Spleen (tissue), 11 donors: ENCODE measurements at regions not wholly inside any gene's neighbourhood (a gene's known extent, or its start where the extent isn't known, plus 50 kb on each side); places are given as distances from the start of the nearest gene placed in this dataset.

Source experiments
- DNase-seq: peaks from one replicate; pipeline ENCODE4 v3.0.0-alpha.2; 2020
- H3K27ac ChIP-seq, 8 donors: fragments of 200-600 bp; sonication (generic) in 7 of 8; 1 replicate in 4 of 8; 2 replicates in 4 of 8; pipeline versions ENCODE4 v1.5.0 to v1.8.0; 2016 to 2021; ENCODE audit warnings: inconsistent platforms in 4 of 8, mild to moderate bottlenecking in 4 of 8, moderate library complexity in 1 of 8
- H3K27me3 ChIP-seq, 7 donors: fragments of 200-600 bp; sonication (generic) in 6 of 7; replicated peaks in 1 of 7; 1 replicate in 4 of 7; 2 replicates in 3 of 7; pipeline versions ENCODE4 v1.5.0 to v1.8.0; 2016 to 2021; ENCODE audit warnings: inconsistent platforms in 3 of 7, mild to moderate bottlenecking in 1 of 7
- H3K36me3 ChIP-seq, 6 donors: fragments of 200-600 bp; sonication (generic) in 5 of 6; 1 replicate in 4 of 6; 2 replicates in 2 of 6; pipeline versions ENCODE4 v1.5.0 to v1.8.0; 2016 to 2021; ENCODE audit warnings: inconsistent platforms in 2 of 6
- H3K4me1 ChIP-seq, 6 donors: fragments of 200-600 bp; sonication (generic) in 5 of 6; 1 replicate in 3 of 6; 2 replicates in 3 of 6; pipeline versions ENCODE4 v1.5.0 to v1.8.0; 2016 to 2021; ENCODE audit warnings: inconsistent platforms in 3 of 6
- H3K4me3 ChIP-seq, 8 donors: fragments of 200-600 bp; sonication (generic) in 7 of 8; 1 replicate in 4 of 8; 2 replicates in 4 of 8; pipeline versions ENCODE4 v1.5.0 to v1.8.0; 2016 to 2021; ENCODE audit warnings: inconsistent platforms in 4 of 8, mild to moderate bottlenecking in 4 of 8, moderate library complexity in 2 of 8
- H3K9me3 ChIP-seq, 8 donors: fragments of 200-600 bp; sonication (generic) in 7 of 8; 1 replicate in 4 of 8; 2 replicates in 4 of 8; pipeline versions ENCODE4 v1.5.0 to v1.8.0; 2016 to 2021; ENCODE audit warnings: inconsistent platforms in 4 of 8
- POLR2A ChIP-seq, 3 donors: fragments of 450-650 bp; IDR thresholded peaks; one replicate each; pipeline ENCODE4 v1.5.1; 2017; ENCODE audit warnings: antibody characterized with exemption in 3 of 3, mild to moderate bottlenecking in 1 of 3
- POLR2AphosphoS5 ChIP-seq, 3 donors: sonication (generic); formaldehyde crosslinking; IDR thresholded peaks; one replicate each; pipeline ENCODE4 v1.5.1; 2017; ENCODE audit warnings: antibody characterized with exemption in 3 of 3
- WGBS, 5 donors: extraction: QIAGEN DNeasy Blood & Tissue Kit in 3 of 5; methylation state at CpG; one replicate each; pipeline versions ENCODE4 v1.1.5 to v1.1.7; 2013 to 2018; 5-methylcytosine and 5-hydroxymethylcytosine counted together
- intact Hi-C: fragments of 100-400 bp; cut with DNase I; formaldehyde crosslinking; loops from one replicate; pipeline ENCODE4 v1.15.0; 2023; ENCODE audit warnings: low total_unique reads
- TF ChIP-seq, protein P1 (sequence below), 11 experiments: fragments of 200-600 bp in 7 of 11; fragments of 450-650 bp in 4 of 11; sonication (generic) in 4 of 11; IDR thresholded peaks in 8 of 11; conservative IDR thresholded peaks in 3 of 11; 1 replicate in 7 of 11; 2 replicates in 4 of 11; pipeline versions ENCODE4 v1.4.0 to v1.8.0; 2016 to 2021; ENCODE audit warnings: antibody characterized with exemption in 11 of 11, inconsistent platforms in 4 of 11, mild to moderate bottlenecking in 1 of 11
- donor health status: healthy with polysubstance abuse.
- donor health status: DM: no; HTN: no; CAD: no; lungs with moderate emphysema.
- donor health status: DM: no; HTN: no; CAD: no.
- donor health status: Bipolar disorder and iron deficiency.
- donor health status: healthy.
- donor health status: DM: no; HTN: no; CAD: no.
- donor health status: DM: yes; HTN: yes; CAD: no.

DNA sequence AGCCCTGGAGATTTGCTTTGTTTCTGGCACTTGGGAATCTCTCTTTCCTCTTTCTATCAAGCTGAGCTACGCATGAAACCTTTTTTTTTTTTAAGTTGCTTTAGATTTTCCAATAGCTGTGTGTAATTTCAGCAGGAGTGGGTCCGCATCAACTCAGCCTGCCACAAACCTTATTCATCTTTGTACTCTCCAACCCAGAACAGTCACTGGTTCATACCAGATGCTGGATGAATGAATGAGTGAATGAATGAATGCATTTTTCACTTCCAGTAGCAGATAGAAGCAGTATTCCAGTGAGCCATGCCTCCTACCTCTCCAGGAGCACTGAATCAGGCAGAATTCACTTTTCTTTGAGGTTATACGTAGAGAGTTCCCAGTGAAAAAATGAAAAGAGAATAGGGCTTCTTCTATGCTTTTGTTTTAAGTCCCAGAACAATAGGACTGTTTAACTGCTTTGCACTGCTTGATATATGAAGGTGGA, 221.1 kb downstream of the TM9SF2 start:
- no peak overlapping the region for H3K4me3 ChIP-seq
- H3K9me3 ChIP-seq, result no peaks in the 10 kb centered on the region
- H3K4me1 ChIP-seq, result no peaks in the 10 kb centered on the region
- H3K27me3 ChIP-seq, result no peaks in the 10 kb centered on the region
- intact Hi-C loops, result no loop called here
- no peak overlapping the region for H3K27ac ChIP-seq
- no peak for DNase-seq
- no peaks in the 10 kb centered on the region for H3K36me3 ChIP-seq
- WGBS, 5 donors, result 78 to 93% (median 88%) methylated on average over 3 of the region's 3 CpGs
- TF ChIP-seq, protein P1, sequence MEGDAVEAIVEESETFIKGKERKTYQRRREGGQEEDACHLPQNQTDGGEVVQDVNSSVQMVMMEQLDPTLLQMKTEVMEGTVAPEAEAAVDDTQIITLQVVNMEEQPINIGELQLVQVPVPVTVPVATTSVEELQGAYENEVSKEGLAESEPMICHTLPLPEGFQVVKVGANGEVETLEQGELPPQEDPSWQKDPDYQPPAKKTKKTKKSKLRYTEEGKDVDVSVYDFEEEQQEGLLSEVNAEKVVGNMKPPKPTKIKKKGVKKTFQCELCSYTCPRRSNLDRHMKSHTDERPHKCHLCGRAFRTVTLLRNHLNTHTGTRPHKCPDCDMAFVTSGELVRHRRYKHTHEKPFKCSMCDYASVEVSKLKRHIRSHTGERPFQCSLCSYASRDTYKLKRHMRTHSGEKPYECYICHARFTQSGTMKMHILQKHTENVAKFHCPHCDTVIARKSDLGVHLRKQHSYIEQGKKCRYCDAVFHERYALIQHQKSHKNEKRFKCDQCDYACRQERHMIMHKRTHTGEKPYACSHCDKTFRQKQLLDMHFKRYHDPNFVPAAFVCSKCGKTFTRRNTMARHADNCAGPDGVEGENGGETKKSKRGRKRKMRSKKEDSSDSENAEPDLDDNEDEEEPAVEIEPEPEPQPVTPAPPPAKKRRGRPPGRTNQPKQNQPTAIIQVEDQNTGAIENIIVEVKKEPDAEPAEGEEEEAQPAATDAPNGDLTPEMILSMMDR (IDR thresholded peaks at IDR 0.05 in 8 of 11, conservative IDR thresholded peaks at IDR 0.05 in 3 of 11), result no peak
- TF ChIP-seq POLR2A (IDR thresholded peaks at IDR 0.05) (no peak), POLR2AphosphoS5 (IDR thresholded peaks at IDR 0.05) (no peak)

DNA sequence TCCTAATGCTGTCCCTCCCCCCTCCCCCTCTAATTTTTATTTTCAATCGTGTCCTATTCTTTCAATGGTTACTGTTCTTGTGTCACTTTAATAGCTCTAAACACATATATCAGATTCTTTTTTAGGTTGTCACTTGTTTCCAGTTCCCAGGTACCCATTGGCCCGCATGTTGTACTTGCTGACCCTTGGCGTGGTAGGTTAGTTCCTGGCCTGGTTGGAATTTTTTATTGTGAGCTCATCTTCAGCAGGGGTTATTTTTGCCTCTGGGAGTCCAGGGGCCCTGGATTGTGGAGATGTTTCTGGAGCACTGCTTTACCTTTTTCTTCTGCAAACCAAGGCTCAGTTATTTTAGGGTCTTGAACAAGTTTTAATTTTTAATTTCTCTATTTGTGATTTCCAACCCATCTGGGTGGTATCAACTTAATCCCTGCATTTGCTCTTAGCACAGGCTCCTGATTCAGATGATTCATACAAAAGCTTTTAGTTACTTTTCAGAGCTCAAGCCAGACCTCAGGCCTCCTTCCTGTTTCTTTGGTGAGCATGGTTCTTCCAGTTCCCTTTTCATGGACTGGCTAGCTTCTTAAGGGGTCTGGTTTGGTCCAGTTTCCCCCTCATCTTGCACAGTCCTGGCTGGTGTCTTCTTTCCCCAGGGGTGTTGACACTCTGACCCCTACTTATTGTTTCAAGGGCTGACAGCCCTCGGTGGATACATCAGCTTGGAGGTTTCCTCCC, 220.5 kb downstream of the TM9SF2 start:
- Histone ChIP-seq H3K36me3 (no peaks in the 10 kb centered on the region), H3K9me3 (no peaks in the 10 kb centered on the region), H3K4me3 (no peak overlapping the region), H3K27ac (no peak overlapping the region), H3K4me1 (no peaks in the 10 kb centered on the region), H3K27me3 (no peaks in the 10 kb centered on the region)
- WGBS, 5 donors, result 84 to 89% (median 87%) methylated on average over 4 of the region's 4 CpGs
- intact Hi-C loops, result no loop called here
- no peak for TF ChIP-seq POLR2AphosphoS5 (IDR thresholded peaks at IDR 0.05)
- no peak for TF ChIP-seq POLR2A (IDR thresholded peaks at IDR 0.05)
- TF ChIP-seq, protein P1 (IDR thresholded peaks at IDR 0.05 in 8 of 11, conservative IDR thresholded peaks at IDR 0.05 in 3 of 11), result no peak
- DNase-seq, result no peak

DNA sequence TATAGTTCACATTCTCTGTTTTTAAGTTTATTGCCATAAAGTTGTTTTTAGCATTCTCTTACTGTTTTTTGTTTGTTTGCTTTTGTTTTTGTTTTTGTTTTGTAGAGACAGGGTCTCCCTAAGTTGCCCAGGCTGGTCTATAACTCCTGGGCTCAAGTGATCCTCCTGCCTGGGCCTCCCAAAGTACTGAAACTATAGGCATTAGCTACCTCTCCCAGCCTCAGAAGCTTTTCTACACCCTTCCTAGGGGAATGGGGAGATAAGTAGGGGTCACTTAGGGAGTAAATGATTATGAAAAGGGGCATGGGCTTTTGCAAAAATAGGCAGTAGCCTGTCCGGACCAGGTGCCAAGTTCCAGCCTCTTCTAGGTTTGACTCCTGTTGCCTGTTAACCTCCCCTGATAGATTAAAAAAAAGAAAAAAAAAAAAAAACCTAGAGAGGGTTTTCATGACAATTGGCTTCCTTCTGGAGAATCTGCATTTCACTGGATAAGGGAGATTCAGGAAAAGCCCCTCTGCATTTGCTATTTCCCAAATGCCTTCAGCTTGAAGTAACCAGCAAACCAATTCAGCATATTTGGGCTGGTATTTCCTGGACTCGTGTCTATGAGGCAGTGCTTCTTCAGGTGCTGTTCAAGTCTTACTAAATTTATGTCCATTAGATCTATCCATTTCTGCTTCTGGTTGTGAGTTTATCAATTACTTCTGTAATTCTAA, 216.8 kb downstream of the TM9SF2 start:
- WGBS, 5 donors, result 80 to 86% (median 84%) methylated on average over 2 of the region's 2 CpGs
- Histone ChIP-seq H3K9me3 (peaks cover 0 to 3% (median 0%) of the 10 kb centered on the region in 8 donors), H3K36me3 (no peaks in the 10 kb centered on the region), H3K4me1 (no peaks in the 10 kb centered on the region), H3K27ac (no peak overlapping the region), H3K4me3 (no peak overlapping the region), H3K27me3 (no peaks in the 10 kb centered on the region)
- DNase-seq, result no peak
- intact Hi-C loops, result no loop called here
- TF ChIP-seq POLR2AphosphoS5 (IDR thresholded peaks at IDR 0.05) (no peak), POLR2A (IDR thresholded peaks at IDR 0.05) (no peak)
- TF ChIP-seq, protein P1 (IDR thresholded peaks at IDR 0.05 in 8 of 11, conservative IDR thresholded peaks at IDR 0.05 in 3 of 11), result no peak

DNA sequence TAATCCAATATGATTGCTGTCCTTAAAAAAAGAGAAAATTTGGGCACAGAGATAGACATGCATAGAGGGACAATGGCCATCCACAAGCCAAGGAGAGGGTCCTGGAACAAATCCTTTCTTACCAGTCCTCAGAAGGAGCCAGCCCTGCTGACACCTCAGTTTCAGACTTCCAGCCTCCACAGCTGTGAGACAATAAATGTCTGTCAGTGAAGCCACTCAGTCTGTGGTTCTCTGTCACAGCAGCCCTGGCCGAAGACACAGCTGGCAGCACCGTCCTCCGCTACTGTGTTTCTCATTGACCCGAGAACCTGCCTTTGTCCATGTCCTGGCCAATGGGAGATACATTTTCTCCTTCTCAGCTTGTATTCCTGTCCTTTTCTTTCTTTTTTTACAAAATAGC, 207.9 kb downstream of the TM9SF2 start:
- intact Hi-C loops, result no loop called here
- no peak for TF ChIP-seq POLR2A (IDR thresholded peaks at IDR 0.05)
- TF ChIP-seq, protein P1 (IDR thresholded peaks at IDR 0.05 in 8 of 11, conservative IDR thresholded peaks at IDR 0.05 in 3 of 11), result no peak
- TF ChIP-seq POLR2AphosphoS5 (IDR thresholded peaks at IDR 0.05), result no peak
- Histone ChIP-seq H3K27ac (no peak overlapping the region), H3K36me3 (no peaks in the 10 kb centered on the region), H3K27me3 (no peaks in the 10 kb centered on the region), H3K9me3 (no peaks in the 10 kb centered on the region), H3K4me1 (no peaks in the 10 kb centered on the region), H3K4me3 (no peak overlapping the region)
- 89 to 97% (median 90%) methylated on average over 4 of the region's 4 CpGs for WGBS, 5 donors
- DNase-seq, result no peak
